ENCODE measurements at regions not wholly inside any gene's neighbourhood (a gene's known extent, or its start where the extent isn't known, plus 50 kb on each side); places are given as distances from the start of the nearest gene placed in this dataset.

- no peak for TF ChIP-seq EP300 (IDR thresholded peaks at IDR 0.05; ENCODE audit: borderline replicate concordance in 1 of 2, low read depth in 1 of 2, low read length in 1 of 2)
- TF ChIP-seq ZBTB33 (IDR thresholded peaks at IDR 0.05; ENCODE audit: borderline replicate concordance, low read depth): no peak
- no peak for TF ChIP-seq PBX3 (IDR thresholded peaks at IDR 0.05)
- TF ChIP-seq TAF1 (IDR thresholded peaks at IDR 0.05; ENCODE audit: borderline replicate concordance, low read depth, low read length): no peak
- TF ChIP-seq MXI1 (IDR thresholded peaks at IDR 0.05; ENCODE audit: low read depth, low read length): no peak
- TF ChIP-seq POLR2AphosphoS5 (IDR thresholded peaks at IDR 0.05; ENCODE audit: low read depth, low read length): no peak
- no peak for TF ChIP-seq CHD2 (IDR thresholded peaks at IDR 0.05; ENCODE audit: low read length, partially characterized antibody)
Observed at GRCh38 chr6:166242888-166243287, 65.3 kb downstream of the PRR18 start (continued).

- H3F3A ChIP-seq (replicated peaks; ENCODE audit: insufficient read depth): no peaks in the 10 kb centered on the region
- no peak overlapping the region for H3K4me2 ChIP-seq
- 3% methylated on average over 5 of the region's 6 CpGs for WGBS (ENCODE audit: low lambda C conversion rate)
- ChIA-PET CTCF (interaction anchor here (1.1 kb wide), 1 partner anchor 35 kb away, joined by 3 read pairs; no protein-coding TSS in a partner anchor), POLR2A (no interaction called here)
- no peaks in the 10 kb centered on the region for H3K4me1 ChIP-seq (ENCODE audit: control insufficient read depth in 1 of 2, insufficient read depth in 2 of 2, low read depth in 1 of 2, low read length in 1 of 2)
- H3K4me3 ChIP-seq (ENCODE audit: low read depth in 2 of 2, low read length in 1 of 2): no peak overlapping the region
- H3K27me3 ChIP-seq (ENCODE audit: insufficient read depth): peaks cover 78% of the 10 kb centered on the region
- no peak overlapping the region for H3K27ac ChIP-seq (ENCODE audit: low read depth in 2 of 2, low read length in 1 of 2)
- no peaks in the 10 kb centered on the region for H4K20me1 ChIP-seq (ENCODE audit: insufficient read depth)
- H3K9me2 ChIP-seq: no peaks in the 10 kb centered on the region
- H3K9me3 ChIP-seq: no peaks in the 10 kb centered on the region
- H3K9ac ChIP-seq: no peak overlapping the region
- H3K36me3 ChIP-seq (replicated peaks in 1 of 2; ENCODE audit: control insufficient read depth in 1 of 2, insufficient read depth in 2 of 2, low read length in 1 of 2): no peaks in the 10 kb centered on the region
- TF ChIP-seq TAF1 (IDR thresholded peaks at IDR 0.05; ENCODE audit: borderline replicate concordance, low read depth, low read length) (no peak), CTCF (IDR thresholded peaks at IDR 0.05) (no peak), RFX5 (IDR thresholded peaks at IDR 0.05; ENCODE audit: low read length) (no peak), EP300 (IDR thresholded peaks at IDR 0.05; ENCODE audit: borderline replicate concordance in 1 of 2, low read depth in 1 of 2, low read length in 1 of 2) (no peak), SIN3A (IDR thresholded peaks at IDR 0.05; ENCODE audit: borderline replicate concordance, low read depth, low read length) (no peak), EZH2phosphoT487 (IDR thresholded peaks at IDR 0.05; ENCODE audit: borderline replicate concordance, low read depth) (no peak), GABPA (IDR thresholded peaks at IDR 0.05; ENCODE audit: low read depth) (no peak), ZBTB33 (IDR thresholded peaks at IDR 0.05; ENCODE audit: borderline replicate concordance, low read depth) (no peak), TEAD4 (IDR thresholded peaks at IDR 0.05; ENCODE audit: borderline replicate concordance, insufficient read depth) (no peak)
- no peak overlapping the region for H2AFZ ChIP-seq (ENCODE audit: low read depth)
- H3K79me2 ChIP-seq (ENCODE audit: insufficient read depth): no peaks in the 10 kb centered on the region
- DNase-seq: no peak
Observed at GRCh38 chr6:166241974-166242373, 66.2 kb downstream of the PRR18 start.
